ENCODE measurements at regions not wholly inside any gene's neighbourhood (a gene's known extent, or its start where the extent isn't known, plus 50 kb on each side); places are given as distances from the start of the nearest gene placed in this dataset.

DNA sequence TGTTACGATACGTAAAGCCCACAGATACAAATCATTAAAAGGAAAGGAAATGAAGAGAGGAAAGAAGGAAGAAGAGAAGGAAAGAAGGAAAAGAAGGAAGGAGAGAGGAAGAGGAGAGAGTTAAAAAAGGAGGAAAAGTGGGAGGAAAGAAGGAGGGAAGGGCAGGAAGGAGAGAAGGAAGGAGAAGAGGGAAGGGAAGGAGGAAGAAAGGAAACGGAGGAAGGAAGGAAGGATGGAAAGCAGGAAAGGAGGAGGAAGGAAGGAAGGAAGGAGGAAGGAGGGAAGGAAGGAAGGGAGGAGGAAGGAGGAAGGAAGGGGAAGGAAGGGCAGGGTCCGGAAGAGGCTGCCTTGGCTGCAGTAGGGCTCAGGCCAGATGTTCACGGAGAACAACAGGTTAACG lies 95.2 kb downstream of the ENGASE start:
- TF ChIP-seq, protein P1, sequence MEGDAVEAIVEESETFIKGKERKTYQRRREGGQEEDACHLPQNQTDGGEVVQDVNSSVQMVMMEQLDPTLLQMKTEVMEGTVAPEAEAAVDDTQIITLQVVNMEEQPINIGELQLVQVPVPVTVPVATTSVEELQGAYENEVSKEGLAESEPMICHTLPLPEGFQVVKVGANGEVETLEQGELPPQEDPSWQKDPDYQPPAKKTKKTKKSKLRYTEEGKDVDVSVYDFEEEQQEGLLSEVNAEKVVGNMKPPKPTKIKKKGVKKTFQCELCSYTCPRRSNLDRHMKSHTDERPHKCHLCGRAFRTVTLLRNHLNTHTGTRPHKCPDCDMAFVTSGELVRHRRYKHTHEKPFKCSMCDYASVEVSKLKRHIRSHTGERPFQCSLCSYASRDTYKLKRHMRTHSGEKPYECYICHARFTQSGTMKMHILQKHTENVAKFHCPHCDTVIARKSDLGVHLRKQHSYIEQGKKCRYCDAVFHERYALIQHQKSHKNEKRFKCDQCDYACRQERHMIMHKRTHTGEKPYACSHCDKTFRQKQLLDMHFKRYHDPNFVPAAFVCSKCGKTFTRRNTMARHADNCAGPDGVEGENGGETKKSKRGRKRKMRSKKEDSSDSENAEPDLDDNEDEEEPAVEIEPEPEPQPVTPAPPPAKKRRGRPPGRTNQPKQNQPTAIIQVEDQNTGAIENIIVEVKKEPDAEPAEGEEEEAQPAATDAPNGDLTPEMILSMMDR (IDR thresholded peaks at IDR 0.05) = no peak
- TF ChIP-seq POLR2A (IDR thresholded peaks at IDR 0.05) = no peak

All from breast epithelium (tissue), 3 donors.